Activated CD8-positive, alpha-beta memory T cell treated with anti-CD3 and anti-CD28 coated beads, Interleukin-2, amount 10 ng/mL, durations not matched to agents 7 days and 5 days (primary cell): ENCODE measurements at regions not wholly inside any gene's neighbourhood (a gene's known extent, or its start where the extent isn't known, plus 50 kb on each side); places are given as distances from the start of the nearest gene placed in this dataset.

Source experiments
- ATAC-seq: fragments of 150-1000 bp; cut with Tn5 transposase; one replicate; pipeline ENCODE4 v1.10.0; 2021; ENCODE audit warnings: moderate library complexity
- CTCF ChIA-PET: fragments of 350-600 bp; sonication (Branson Sonifier 250); formaldehyde crosslinking; loops from one replicate; lab custom pipeline; 2021; ENCODE audit warnings: antibody characterized with exemption; lab: Charles Lee
- DNase-seq: peaks from one replicate; pipeline ENCODE4 v3.0.0-alpha.2; 2020
- H3K27ac Mint-ChIP-seq: one replicate; pipeline ENCODE4 v1.8.0; 2021; ENCODE audit warnings: mild to moderate bottlenecking, mixed read lengths
- H3K27me3 Mint-ChIP-seq: one replicate; pipeline ENCODE4 v1.8.0; 2021; ENCODE audit warnings: mixed read lengths
- H3K36me3 Mint-ChIP-seq: one replicate; pipeline ENCODE4 v1.8.0; 2021; ENCODE audit warnings: mild to moderate bottlenecking, mixed read lengths
- H3K4me1 Mint-ChIP-seq: one replicate; pipeline ENCODE4 v1.8.0; 2021; ENCODE audit warnings: mixed read lengths
- H3K4me3 Mint-ChIP-seq: one replicate; pipeline ENCODE4 v1.8.0; 2021; ENCODE audit warnings: mild to moderate bottlenecking, moderate library complexity, mixed read lengths
- H3K9me3 Mint-ChIP-seq: one replicate; pipeline ENCODE4 v1.8.0; 2022; ENCODE audit warnings: low read depth, mixed read lengths

- H3K27ac Mint-ChIP-seq, result no peak overlapping the region
- ATAC-seq (no peak), DNase-seq (no peak)
- H3K27me3 Mint-ChIP-seq, result no peaks in the 10 kb centered on the region
- H3K4me3 Mint-ChIP-seq, result no peak overlapping the region
- H3K4me1 Mint-ChIP-seq, result no peaks in the 10 kb centered on the region
- CTCF ChIA-PET, result no interaction called here
- no peaks in the 10 kb centered on the region for H3K36me3 Mint-ChIP-seq
- peaks cover 7% of the 10 kb centered on the region for H3K9me3 Mint-ChIP-seq
Measured at GRCh38 chr2:150385211-150385610, 102.3 kb downstream of the RND3 start.

GRCh38 chr2:150383587-150383986, 103.9 kb downstream of the RND3 start:
- Mint-ChIP-seq H3K27me3 (no peaks in the 10 kb centered on the region), H3K36me3 (no peaks in the 10 kb centered on the region), H3K4me1 (no peaks in the 10 kb centered on the region), H3K9me3 (peaks cover 7% of the 10 kb centered on the region), H3K4me3 (no peak overlapping the region), H3K27ac (no peak overlapping the region)
- CTCF ChIA-PET, result no interaction called here
- no peak for DNase-seq
- ATAC-seq, result no peak

- no peak overlapping the region for H3K4me3 Mint-ChIP-seq
Measured at GRCh38 chr2:150379166-150379565, 108.3 kb downstream of the RND3 start.

GRCh38 chr2:150378686-150379085, 108.8 kb downstream of the RND3 start:
- H3K27ac Mint-ChIP-seq, result no peak overlapping the region
- ATAC-seq (no peak), DNase-seq (no peak)
- CTCF ChIA-PET, result no interaction called here
- no peaks in the 10 kb centered on the region for H3K27me3 Mint-ChIP-seq
- H3K9me3 Mint-ChIP-seq, result peaks cover 2% of the 10 kb centered on the region
- no peak overlapping the region for H3K4me3 Mint-ChIP-seq
- no peaks in the 10 kb centered on the region for H3K4me1 Mint-ChIP-seq
- no peaks in the 10 kb centered on the region for H3K36me3 Mint-ChIP-seq

More at GRCh38 chr2:150379166-150379565, 108.3 kb downstream of the RND3 start:
- Mint-ChIP-seq H3K27me3 (no peaks in the 10 kb centered on the region), H3K36me3 (no peaks in the 10 kb centered on the region), H3K4me1 (no peaks in the 10 kb centered on the region), H3K27ac (no peak overlapping the region), H3K9me3 (peaks cover 4% of the 10 kb centered on the region)
- ATAC-seq (no peak), DNase-seq (no peak)
- CTCF ChIA-PET, result no interaction called here

- Mint-ChIP-seq H3K9me3 (no peaks in the 10 kb centered on the region), H3K36me3 (no peaks in the 10 kb centered on the region), H3K4me1 (no peaks in the 10 kb centered on the region), H3K27ac (no peak overlapping the region), H3K4me3 (no peak overlapping the region), H3K27me3 (no peaks in the 10 kb centered on the region)
- CTCF ChIA-PET, result no interaction called here
- ATAC-seq (no peak), DNase-seq (no peak)
Measured at GRCh38 chr2:150376553-150377335, 110.7 kb downstream of the RND3 start.

- CTCF ChIA-PET, result no interaction called here
- DNase-seq (no peak), ATAC-seq (no peak)
- Mint-ChIP-seq H3K36me3 (no peaks in the 10 kb centered on the region), H3K9me3 (no peaks in the 10 kb centered on the region), H3K4me3 (no peak overlapping the region), H3K4me1 (no peaks in the 10 kb centered on the region), H3K27me3 (no peaks in the 10 kb centered on the region), H3K27ac (no peak overlapping the region)
Measured at GRCh38 chr2:150375333-150375732, 112.1 kb downstream of the RND3 start.

- DNase-seq (no peak), ATAC-seq (no peak)
- Mint-ChIP-seq H3K27me3 (no peaks in the 10 kb centered on the region), H3K27ac (no peak overlapping the region), H3K4me1 (no peaks in the 10 kb centered on the region), H3K4me3 (no peak overlapping the region), H3K9me3 (no peaks in the 10 kb centered on the region), H3K36me3 (no peaks in the 10 kb centered on the region)
- CTCF ChIA-PET, result no interaction called here
Measured at GRCh38 chr2:150374492-150374891, 113.0 kb downstream of the RND3 start.

- DNase-seq (no peak), ATAC-seq (no peak)
- no peak overlapping the region for H3K27ac Mint-ChIP-seq
- H3K27me3 Mint-ChIP-seq, result no peaks in the 10 kb centered on the region
- CTCF ChIA-PET, result no interaction called here
- no peaks in the 10 kb centered on the region for H3K36me3 Mint-ChIP-seq
- no peak overlapping the region for H3K4me3 Mint-ChIP-seq
- no peaks in the 10 kb centered on the region for H3K4me1 Mint-ChIP-seq
- H3K9me3 Mint-ChIP-seq, result peaks cover 2% of the 10 kb centered on the region
Measured at GRCh38 chr2:150373374-150373773, 114.1 kb downstream of the RND3 start.

- Mint-ChIP-seq H3K4me1 (no peaks in the 10 kb centered on the region), H3K27ac (no peak overlapping the region), H3K9me3 (peaks cover 5% of the 10 kb centered on the region), H3K27me3 (no peaks in the 10 kb centered on the region), H3K36me3 (no peaks in the 10 kb centered on the region), H3K4me3 (no peak overlapping the region)
- ATAC-seq (no peak), DNase-seq (no peak)
- CTCF ChIA-PET, result no interaction called here
Measured at GRCh38 chr2:150371044-150371818, 116.2 kb downstream of the RND3 start.

GRCh38 chr2:150370561-150370960, 116.9 kb downstream of the RND3 start:
- H3K4me1 Mint-ChIP-seq, result no peaks in the 10 kb centered on the region
- DNase-seq (no peak), ATAC-seq (no peak)
- no peak overlapping the region for H3K27ac Mint-ChIP-seq
- no peaks in the 10 kb centered on the region for H3K27me3 Mint-ChIP-seq
- H3K4me3 Mint-ChIP-seq, result no peak overlapping the region
- CTCF ChIA-PET, result no interaction called here
- H3K9me3 Mint-ChIP-seq, result peaks cover 5% of the 10 kb centered on the region
- no peaks in the 10 kb centered on the region for H3K36me3 Mint-ChIP-seq

- no peak overlapping the region for H3K27ac Mint-ChIP-seq
- H3K4me3 Mint-ChIP-seq, result no peak overlapping the region
- no peaks in the 10 kb centered on the region for H3K4me1 Mint-ChIP-seq
- no peaks in the 10 kb centered on the region for H3K36me3 Mint-ChIP-seq
- H3K9me3 Mint-ChIP-seq, result peaks cover 5% of the 10 kb centered on the region
- ATAC-seq (no peak), DNase-seq (no peak)
- no peaks in the 10 kb centered on the region for H3K27me3 Mint-ChIP-seq
- CTCF ChIA-PET, result no interaction called here
Measured at GRCh38 chr2:150369862-150370261, 117.6 kb downstream of the RND3 start.

- no peaks in the 10 kb centered on the region for H3K4me1 Mint-ChIP-seq
- DNase-seq, result no peak
- H3K27me3 Mint-ChIP-seq, result no peaks in the 10 kb centered on the region
- ATAC-seq, result no peak
- H3K4me3 Mint-ChIP-seq, result no peak overlapping the region
- H3K9me3 Mint-ChIP-seq, result peaks cover 4% of the 10 kb centered on the region
- H3K27ac Mint-ChIP-seq, result no peak overlapping the region
- CTCF ChIA-PET, result no interaction called here
- no peaks in the 10 kb centered on the region for H3K36me3 Mint-ChIP-seq
Measured at GRCh38 chr2:150358468-150358807, 129.0 kb downstream of the RND3 start.

- H3K27ac Mint-ChIP-seq, result no peak overlapping the region
- CTCF ChIA-PET, result no interaction called here
- H3K4me3 Mint-ChIP-seq, result no peak overlapping the region
- ATAC-seq, result no peak
- H3K9me3 Mint-ChIP-seq, result peaks cover 6% of the 10 kb centered on the region
- H3K27me3 Mint-ChIP-seq, result no peaks in the 10 kb centered on the region
- no peaks in the 10 kb centered on the region for H3K4me1 Mint-ChIP-seq
- no peaks in the 10 kb centered on the region for H3K36me3 Mint-ChIP-seq
- DNase-seq, result no peak
Measured at GRCh38 chr2:150357770-150358467, 129.5 kb downstream of the RND3 start.

GRCh38 chr2:150355440-150355839, 132.0 kb downstream of the RND3 start:
- H3K9me3 Mint-ChIP-seq, result peaks cover 2% of the 10 kb centered on the region
- CTCF ChIA-PET, result no interaction called here
- no peak for ATAC-seq
- no peak overlapping the region for H3K27ac Mint-ChIP-seq
- no peaks in the 10 kb centered on the region for H3K36me3 Mint-ChIP-seq
- no peak overlapping the region for H3K4me3 Mint-ChIP-seq
- DNase-seq, result no peak
- no peaks in the 10 kb centered on the region for H3K4me1 Mint-ChIP-seq
- no peaks in the 10 kb centered on the region for H3K27me3 Mint-ChIP-seq
